Stimulated activated naive B cell treated with anti-CD40 and anti-IgM and Interleukin-4, amounts not matched to agents 10 μg/mL and 1 μg/mL and 100 μg/mL, for 72 hours (primary cell): ENCODE measurements at regions not wholly inside any gene's neighbourhood (a gene's known extent, or its start where the extent isn't known, plus 50 kb on each side); places are given as distances from the start of the nearest gene placed in this dataset.
"Not testable (repeated sequence)": the region's sequence is repeated elsewhere in the genome, so short reads cannot be mapped to it uniquely, and the experiment has no call there.

ENCODE experiments used
- ATAC-seq, 2 donors: fragments of 150-1000 bp; cut with Tn5 transposase; replicated peaks; 2 replicates each; pipeline ENCODE4 v1.10.0; 2021; ENCODE audit warnings: moderate library complexity in 1 of 2
- DNase-seq: peaks from one replicate; pipeline ENCODE4 v3.0.0; 2021
- H3K27ac Mint-ChIP-seq: one replicate; pipeline ENCODE4 v1.8.0; 2022; ENCODE audit warnings: mild to moderate bottlenecking, mixed read lengths
- H3K27me3 Mint-ChIP-seq, 2 donors: one replicate each; pipeline ENCODE4 v1.8.0; 2022; ENCODE audit warnings: mixed read lengths in 2 of 2
- H3K36me3 Mint-ChIP-seq, 2 donors: one replicate each; pipeline ENCODE4 v1.8.0; 2022; ENCODE audit warnings: mixed read lengths in 2 of 2, mild to moderate bottlenecking in 1 of 2
- H3K4me1 Mint-ChIP-seq, 2 donors: one replicate each; pipeline ENCODE4 v1.8.0; 2022; ENCODE audit warnings: mixed read lengths in 2 of 2, mild to moderate bottlenecking in 1 of 2
- H3K4me3 Mint-ChIP-seq, 2 donors: one replicate each; pipeline ENCODE4 v1.8.0; 2022; ENCODE audit warnings: mild to moderate bottlenecking in 2 of 2, mixed read lengths in 2 of 2, moderate library complexity in 1 of 2
- H3K9me3 Mint-ChIP-seq, 2 donors: one replicate each; pipeline ENCODE4 v1.8.0; 2022; ENCODE audit warnings: mixed read lengths in 2 of 2, mild to moderate bottlenecking in 1 of 2

DNA sequence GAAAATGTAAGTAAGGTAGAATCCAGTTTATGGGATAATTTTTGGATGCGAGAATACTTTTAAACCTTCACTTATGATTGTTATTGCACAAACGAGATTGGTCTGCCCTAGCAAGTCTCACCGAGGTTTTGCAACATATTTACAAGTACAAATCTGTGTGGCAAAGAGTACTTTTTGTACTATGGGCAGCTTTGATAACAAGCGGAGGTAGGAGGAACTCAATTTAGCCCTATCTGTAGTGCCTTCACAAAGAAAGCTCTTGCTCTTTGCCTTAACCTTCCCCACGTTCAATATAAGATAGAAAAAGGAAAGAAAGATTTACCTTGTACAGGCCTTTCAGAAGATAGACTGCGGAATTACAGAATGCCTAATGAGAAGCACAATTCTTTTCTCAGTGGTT is 77.5 kb upstream of the HIVEP1 start:
- H3K27me3 Mint-ChIP-seq, result no peaks in the 10 kb centered on the region
- H3K4me1 Mint-ChIP-seq, result peaks cover 0 to 3% of the 10 kb centered on the region in 2 donors
- no peak overlapping the region for H3K27ac Mint-ChIP-seq
- no peak overlapping the region for H3K4me3 Mint-ChIP-seq
- DNase-seq (no peak), ATAC-seq (no peak)
- H3K36me3 Mint-ChIP-seq, result no peaks in the 10 kb centered on the region
- no peaks in the 10 kb centered on the region for H3K9me3 Mint-ChIP-seq

DNA sequence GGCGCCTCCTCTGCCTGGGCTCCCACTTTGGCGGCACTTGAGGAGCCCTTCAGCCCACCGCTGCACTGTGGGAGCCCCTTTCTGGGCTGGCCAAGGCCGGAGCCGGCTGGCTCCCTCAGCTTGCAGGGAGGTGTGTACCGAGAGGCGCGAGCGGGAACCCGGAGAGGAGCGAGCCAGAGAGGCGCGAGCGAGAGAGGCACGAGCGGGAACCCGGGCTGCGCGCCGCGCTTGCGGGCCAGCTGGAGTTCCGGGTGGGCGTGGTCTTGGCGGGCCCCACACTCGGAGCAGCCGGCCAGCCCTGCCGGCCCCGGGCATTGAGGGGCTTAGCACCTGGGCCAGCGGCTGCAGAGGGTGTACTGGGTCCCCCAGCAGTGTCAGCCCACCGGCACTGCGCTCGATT is 79.2 kb upstream of the HIVEP1 start:
- not testable (repeated sequence) for H3K27me3 Mint-ChIP-seq, H3K4me1 Mint-ChIP-seq, H3K9me3 Mint-ChIP-seq, H3K27ac Mint-ChIP-seq, ATAC-seq, DNase-seq, H3K36me3 Mint-ChIP-seq, H3K4me3 Mint-ChIP-seq

DNA sequence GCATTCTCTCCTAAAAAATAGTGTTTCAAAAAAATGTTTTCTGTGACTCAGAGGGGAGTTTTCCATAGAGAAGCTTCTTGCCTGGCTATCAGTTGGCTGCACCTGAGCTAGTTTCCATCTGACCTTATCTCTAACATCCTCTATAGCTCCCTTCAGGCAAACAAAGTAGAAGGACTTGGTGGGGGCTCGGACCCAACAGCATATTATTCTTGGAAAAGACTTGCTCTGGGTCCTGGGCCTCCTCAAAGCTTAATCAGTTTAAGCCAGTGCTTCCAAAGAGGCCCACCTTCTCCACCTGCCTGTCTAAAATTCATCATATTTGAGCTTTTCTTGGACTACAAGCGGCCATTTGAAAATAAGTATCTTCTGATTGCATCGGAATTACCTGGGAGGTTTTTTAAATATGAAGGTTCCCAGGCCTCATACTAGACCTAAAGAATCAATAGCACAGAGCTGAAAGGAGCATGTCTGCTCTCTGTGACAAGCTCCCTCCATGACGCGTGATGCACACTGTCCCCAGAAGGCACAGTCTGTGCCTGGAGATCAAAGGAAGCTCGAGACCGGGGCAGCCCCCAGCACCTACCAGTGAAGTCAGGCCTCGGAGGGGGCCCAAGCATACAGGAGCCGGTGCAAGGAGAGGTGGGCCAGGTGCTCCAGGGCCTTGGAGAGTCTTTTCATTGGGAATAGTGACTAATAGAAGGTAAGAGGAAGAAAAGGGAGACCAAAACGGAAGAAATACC is 80.6 kb upstream of the HIVEP1 start:
- DNase-seq (no peak), ATAC-seq (no peak)
- Mint-ChIP-seq H3K4me1 (peaks cover 2 to 4% of the 10 kb centered on the region in 2 donors), H3K27me3 (peaks cover 4 to 6% of the 10 kb centered on the region in 2 donors), H3K36me3 (no peaks in the 10 kb centered on the region), H3K9me3 (no peaks in the 10 kb centered on the region), H3K27ac (no peak overlapping the region), H3K4me3 (no peak overlapping the region)

DNA sequence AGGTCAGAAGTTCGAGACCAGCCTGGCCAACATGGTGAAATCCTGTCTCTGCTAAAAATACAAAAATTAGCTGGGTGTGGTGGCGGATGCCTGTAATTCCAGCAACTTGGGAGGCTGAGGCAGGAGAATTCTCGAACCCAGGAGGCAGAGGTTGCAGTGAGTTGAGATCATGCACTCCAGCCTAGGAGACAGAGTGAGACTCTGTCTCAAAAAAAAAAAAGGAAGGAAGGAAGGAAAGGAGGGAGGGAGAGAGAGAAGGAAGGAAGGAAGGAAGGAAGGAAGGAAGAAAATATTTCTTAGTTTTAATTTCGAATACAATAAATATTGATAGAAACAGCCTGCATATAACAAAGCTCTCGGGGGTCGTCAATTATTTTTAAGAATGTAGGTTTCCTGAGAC is 81.3 kb upstream of the HIVEP1 start:
- peaks cover 7 to 12% of the 10 kb centered on the region in 2 donors for H3K27me3 Mint-ChIP-seq
- H3K36me3 Mint-ChIP-seq, ATAC-seq, H3K9me3 Mint-ChIP-seq, H3K4me1 Mint-ChIP-seq, H3K4me3 Mint-ChIP-seq, H3K27ac Mint-ChIP-seq, DNase-seq: not testable (repeated sequence)

DNA sequence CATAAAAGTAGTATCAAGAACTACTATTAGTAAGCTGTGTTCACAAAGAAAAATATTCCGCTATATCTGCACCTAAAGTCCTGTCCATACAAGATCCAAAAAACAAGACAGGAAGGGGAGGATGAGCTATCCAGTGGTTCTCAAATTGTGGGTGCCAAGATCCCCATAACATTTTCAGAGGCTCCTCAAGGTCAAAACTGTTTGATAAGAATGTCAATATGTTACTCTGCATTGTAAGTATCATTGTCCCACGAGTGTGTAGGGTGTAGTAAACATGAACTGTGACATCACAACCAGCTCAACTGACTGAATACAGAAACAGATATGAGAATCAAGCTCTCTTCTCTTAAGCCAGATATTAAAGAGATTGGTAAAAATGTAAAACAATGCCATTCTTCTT is 81.9 kb upstream of the HIVEP1 start:
- Mint-ChIP-seq H3K4me1 (peaks cover 5 to 6% of the 10 kb centered on the region in 2 donors), H3K9me3 (no peaks in the 10 kb centered on the region), H3K27me3 (peaks cover 10 to 15% of the 10 kb centered on the region in 2 donors), H3K4me3 (no peak overlapping the region), H3K27ac (no peak overlapping the region), H3K36me3 (no peaks in the 10 kb centered on the region)
- no peak for DNase-seq
- ATAC-seq, result no peak

DNA sequence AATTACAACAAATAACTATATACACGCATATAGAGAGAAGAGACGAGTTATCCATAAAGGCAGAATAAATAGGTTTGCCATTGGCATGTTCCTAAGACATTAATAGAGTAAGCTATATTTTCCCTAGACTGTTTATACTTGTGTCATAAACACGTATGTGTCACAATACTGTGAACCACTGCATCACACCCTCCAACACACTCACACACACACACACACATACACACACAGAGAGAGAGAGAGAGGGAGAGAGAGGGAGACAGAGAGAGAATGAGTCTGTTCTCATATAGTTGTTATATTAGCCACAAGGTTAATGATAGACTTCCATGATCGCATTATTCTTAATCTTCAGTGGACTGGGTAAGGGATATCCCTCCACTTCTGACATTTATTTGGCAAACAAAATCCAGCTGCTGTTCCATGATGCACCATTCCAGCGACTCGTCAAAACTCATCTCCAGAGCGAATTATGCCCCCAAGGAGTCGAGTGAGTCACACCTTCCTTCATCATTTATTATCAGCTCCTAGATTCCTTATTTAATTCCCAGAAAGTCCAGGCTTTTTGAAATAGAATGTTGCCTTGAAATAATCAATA is 82.8 kb upstream of the HIVEP1 start:
- Mint-ChIP-seq H3K36me3 (no peaks in the 10 kb centered on the region), H3K4me1 (peaks cover 5 to 6% of the 10 kb centered on the region in 2 donors), H3K9me3 (no peaks in the 10 kb centered on the region), H3K27me3 (peaks cover 10 to 15% of the 10 kb centered on the region in 2 donors), H3K4me3 (no peak overlapping the region), H3K27ac (no peak overlapping the region)
- no peak for ATAC-seq
- DNase-seq, result no peak

DNA sequence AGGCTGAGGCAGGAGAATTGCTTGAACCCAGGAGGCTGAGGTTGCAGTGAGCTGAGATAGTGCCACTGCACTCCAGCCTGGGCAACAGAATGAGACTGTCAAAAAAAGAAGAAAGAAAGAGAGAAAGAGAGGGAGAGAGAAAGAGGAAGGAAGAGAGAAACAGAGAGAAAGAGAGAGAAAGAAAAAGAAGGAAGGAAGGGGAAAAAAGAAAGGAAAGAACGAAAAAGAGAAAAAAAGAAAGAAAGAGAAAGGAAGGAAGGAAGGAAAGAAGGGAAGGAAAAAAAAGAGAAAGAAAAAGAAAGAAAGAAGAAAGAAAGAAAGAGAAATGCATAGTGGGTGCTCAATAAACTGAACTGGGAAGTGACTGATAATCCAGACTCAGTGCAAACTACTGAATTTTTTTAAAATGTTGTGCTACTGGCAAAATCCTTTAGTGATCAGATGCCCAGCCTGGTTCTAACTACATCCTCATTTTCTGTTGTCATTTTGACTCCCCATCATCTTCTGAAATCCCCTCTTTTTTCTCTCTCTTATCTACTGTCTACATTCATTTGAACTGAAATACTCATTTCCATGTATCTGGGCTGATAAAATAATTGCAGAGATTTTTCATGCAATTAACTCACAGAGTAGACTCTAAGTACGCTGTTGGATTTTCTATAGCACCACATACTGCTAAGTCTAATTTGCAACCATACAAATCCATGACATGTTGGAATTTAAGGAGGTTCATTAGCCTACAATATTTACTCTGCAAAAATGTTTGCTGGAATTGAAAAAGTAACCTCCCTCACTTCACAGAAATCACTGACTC is 85.3 kb upstream of the HIVEP1 start:
- DNase-seq (no peak), ATAC-seq (peak in 1 of 2 donors; percentile 29)
- Mint-ChIP-seq H3K4me1 (peaks cover 5 to 6% of the 10 kb centered on the region in 2 donors), H3K4me3 (no peak overlapping the region), H3K36me3 (no peaks in the 10 kb centered on the region), H3K27ac (no peak overlapping the region), H3K9me3 (no peaks in the 10 kb centered on the region), H3K27me3 (peaks cover 10 to 15% of the 10 kb centered on the region in 2 donors)

DNA sequence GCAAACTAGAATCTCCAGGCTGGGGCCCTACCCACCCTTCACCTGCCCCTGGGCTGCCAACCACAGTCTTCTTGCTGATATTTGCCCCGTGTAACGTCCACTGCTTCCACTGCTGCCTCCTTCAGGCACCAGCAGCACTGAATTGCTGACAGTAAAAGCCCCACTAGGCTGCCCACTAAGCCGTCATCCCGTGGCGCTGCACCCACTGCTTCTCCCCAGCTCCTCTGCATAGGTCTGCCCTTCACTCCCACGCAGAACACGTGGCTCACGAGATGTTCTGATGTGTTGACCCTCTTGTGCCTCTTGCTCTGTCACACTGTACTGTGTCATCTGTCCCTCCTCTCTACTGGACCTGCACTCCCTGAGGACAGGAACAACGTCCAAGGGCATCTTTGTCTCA is 86.3 kb upstream of the HIVEP1 start:
- no peaks in the 10 kb centered on the region for H3K36me3 Mint-ChIP-seq
- DNase-seq (no peak), ATAC-seq (no peak)
- H3K27me3 Mint-ChIP-seq, result peaks cover 10 to 15% of the 10 kb centered on the region in 2 donors
- no peak overlapping the region for H3K27ac Mint-ChIP-seq
- H3K9me3 Mint-ChIP-seq, result no peaks in the 10 kb centered on the region
- peaks cover 5 to 6% of the 10 kb centered on the region in 2 donors for H3K4me1 Mint-ChIP-seq
- H3K4me3 Mint-ChIP-seq, result no peak overlapping the region

DNA sequence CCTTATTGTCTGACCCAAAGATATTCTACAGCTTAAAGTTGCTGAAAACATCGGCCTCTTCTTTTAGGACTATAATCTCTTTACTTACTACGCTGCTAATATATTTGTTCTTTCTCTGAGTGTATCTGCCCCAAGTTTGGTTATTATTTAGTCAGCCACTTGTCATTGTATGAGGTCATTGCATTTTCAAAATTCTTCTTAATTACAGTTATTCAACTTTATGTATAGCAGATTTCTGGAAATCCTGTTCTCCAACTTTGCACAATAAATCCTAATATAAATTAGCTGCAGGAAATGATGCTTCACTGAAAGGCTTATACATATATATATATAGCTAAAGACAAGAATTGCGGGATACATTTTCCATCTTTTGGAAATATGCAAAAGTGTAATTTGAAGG is 88.5 kb upstream of the HIVEP1 start:
- no peak overlapping the region for H3K4me3 Mint-ChIP-seq
- DNase-seq, result no peak
- peaks cover 6 to 7% of the 10 kb centered on the region in 2 donors for H3K4me1 Mint-ChIP-seq
- no peak for ATAC-seq
- no peaks in the 10 kb centered on the region for H3K9me3 Mint-ChIP-seq
- no peak overlapping the region for H3K27ac Mint-ChIP-seq
- H3K36me3 Mint-ChIP-seq, result no peaks in the 10 kb centered on the region
- peaks cover 5 to 15% of the 10 kb centered on the region in 2 donors for H3K27me3 Mint-ChIP-seq

DNA sequence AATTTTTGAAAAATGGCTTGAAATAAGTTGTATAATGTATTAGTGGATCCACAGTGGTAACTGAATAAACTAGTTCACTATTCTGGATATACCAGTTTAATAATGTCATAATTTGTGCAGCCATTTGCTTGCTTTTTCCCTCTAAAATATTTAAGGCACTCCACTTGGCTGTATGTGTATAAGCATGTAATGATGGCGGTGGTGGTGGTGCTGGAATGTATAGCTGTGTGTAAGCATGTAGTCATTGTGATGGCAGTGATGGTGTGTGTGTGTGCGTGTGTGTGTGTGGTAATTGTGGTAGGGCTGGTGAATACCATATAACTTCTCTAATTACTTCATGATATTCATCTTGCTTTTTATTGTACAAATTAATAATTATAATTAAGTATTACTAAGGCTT is 89.2 kb upstream of the HIVEP1 start:
- H3K27me3 Mint-ChIP-seq, result peaks cover 5 to 15% of the 10 kb centered on the region in 2 donors
- no peak overlapping the region for H3K4me3 Mint-ChIP-seq
- H3K27ac Mint-ChIP-seq, result no peak overlapping the region

DNA sequence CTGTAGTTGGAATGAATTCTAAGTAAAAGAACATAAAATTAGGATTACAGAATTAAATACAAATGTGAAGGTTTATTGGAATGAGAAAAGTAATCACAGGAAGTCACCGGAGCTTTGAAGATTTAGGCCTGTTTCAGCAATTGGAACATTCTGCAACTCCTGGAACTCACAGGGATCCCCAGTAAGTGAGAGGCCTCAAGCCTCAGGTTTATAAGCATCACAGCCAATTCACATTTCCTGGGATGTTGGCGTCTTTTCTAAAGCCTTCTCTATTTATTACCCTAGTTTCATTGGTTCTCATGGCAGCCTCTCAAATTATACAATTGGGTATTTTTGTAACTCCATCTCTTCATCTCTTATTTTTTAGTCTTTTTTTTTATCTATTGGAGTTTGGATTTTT is 90.4 kb upstream of the HIVEP1 start:
- Mint-ChIP-seq H3K9me3 (no peaks in the 10 kb centered on the region), H3K4me1 (peaks cover 5 to 7% of the 10 kb centered on the region in 2 donors), H3K27me3 (peaks cover 5 to 13% of the 10 kb centered on the region in 2 donors), H3K27ac (no peak overlapping the region), H3K4me3 (no peak overlapping the region), H3K36me3 (no peaks in the 10 kb centered on the region)
- ATAC-seq (no peak), DNase-seq (no peak)

More for the DNA sequence above, 89.2 kb upstream of the HIVEP1 start:
- ATAC-seq (no peak), DNase-seq (no peak)
- no peaks in the 10 kb centered on the region for H3K9me3 Mint-ChIP-seq
- no peaks in the 10 kb centered on the region for H3K36me3 Mint-ChIP-seq
- H3K4me1 Mint-ChIP-seq, result peaks cover 6 to 7% of the 10 kb centered on the region in 2 donors

DNA sequence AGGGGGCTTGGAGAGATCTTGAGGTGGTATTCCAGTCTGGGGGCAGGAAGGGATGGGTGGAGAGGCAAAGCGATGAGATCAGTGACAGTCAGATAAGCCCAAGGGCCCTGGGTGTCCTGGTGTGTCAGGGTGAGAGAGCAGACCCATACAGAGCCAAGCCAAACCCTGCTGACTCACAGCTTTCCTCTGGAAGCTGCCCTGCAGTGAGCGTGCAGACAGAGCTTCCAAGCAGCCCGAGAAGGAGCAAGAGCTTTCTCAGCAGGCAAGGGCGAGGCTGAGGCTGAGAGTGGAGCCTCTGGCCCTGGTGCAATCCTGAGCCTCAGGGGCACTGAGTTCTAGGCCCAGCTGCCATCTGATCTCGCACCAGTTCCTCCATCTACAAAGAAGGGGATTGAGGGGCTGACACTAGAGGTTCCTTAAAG is 91.1 kb upstream of the HIVEP1 start:
- Mint-ChIP-seq H3K4me1 (peaks cover 0 to 4% of the 10 kb centered on the region in 2 donors), H3K36me3 (no peaks in the 10 kb centered on the region), H3K27me3 (peaks cover 5% of the 10 kb centered on the region in 2 donors), H3K9me3 (no peaks in the 10 kb centered on the region), H3K4me3 (no peak overlapping the region), H3K27ac (no peak overlapping the region)
- no peak for ATAC-seq
- no peak for DNase-seq

DNA sequence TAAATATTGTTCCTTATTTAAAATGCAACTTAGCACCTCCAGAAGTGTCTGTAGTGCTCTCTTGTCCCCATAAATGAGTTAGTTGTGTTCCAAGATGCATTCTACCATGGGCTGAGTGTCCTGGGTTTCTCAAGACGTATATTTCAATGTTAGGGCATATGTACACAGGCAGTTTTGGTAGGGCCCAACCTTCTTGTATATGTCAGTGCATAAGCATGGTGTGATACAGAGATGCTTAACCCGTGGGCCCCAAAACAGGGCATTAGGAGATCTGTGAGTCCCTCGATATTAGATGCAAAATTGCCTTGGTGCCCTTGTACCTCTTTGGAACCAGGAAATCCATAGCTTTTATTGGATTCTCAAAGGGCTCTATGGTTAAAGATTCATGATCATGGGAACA is 91.5 kb upstream of the HIVEP1 start:
- H3K27ac Mint-ChIP-seq, result no peak overlapping the region
- H3K9me3 Mint-ChIP-seq, result no peaks in the 10 kb centered on the region
- H3K4me3 Mint-ChIP-seq, result no peak overlapping the region
- DNase-seq (no peak), ATAC-seq (no peak)
- H3K27me3 Mint-ChIP-seq, result peaks cover under 1% of the 10 kb centered on the region in 2 donors
- H3K36me3 Mint-ChIP-seq, result no peaks in the 10 kb centered on the region
- H3K4me1 Mint-ChIP-seq, result peaks cover 0 to 1% of the 10 kb centered on the region in 2 donors

DNA sequence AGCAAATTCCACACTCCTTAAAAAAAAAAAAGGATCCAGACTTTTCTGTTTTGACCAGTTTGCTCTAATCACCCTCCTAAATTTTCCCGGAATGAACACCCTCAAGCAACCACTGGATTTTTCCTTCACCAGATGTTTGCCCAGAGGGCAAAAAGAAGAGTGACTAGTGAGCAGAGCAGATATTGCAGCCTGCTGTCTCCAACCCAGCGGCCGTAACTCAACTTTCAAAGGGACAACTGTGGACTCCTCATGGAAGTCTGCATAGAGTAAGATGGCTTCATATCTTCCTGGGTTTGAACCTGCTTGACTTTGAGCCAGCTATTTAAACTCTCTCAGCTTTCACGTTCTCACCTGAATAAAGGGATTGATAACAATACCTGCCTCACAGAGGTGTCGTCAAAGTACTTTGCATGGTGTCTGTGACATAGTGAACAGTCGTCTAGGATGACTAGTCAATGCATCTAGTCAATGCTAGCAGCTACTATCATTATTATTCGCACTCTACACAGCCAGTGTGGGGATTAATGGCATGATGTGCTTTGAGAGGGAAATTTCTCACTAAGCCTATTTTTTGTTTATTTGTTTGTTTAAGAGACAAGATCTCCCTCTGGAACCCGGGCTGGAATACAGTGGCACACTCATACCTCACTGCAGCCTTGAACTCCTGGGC is 92.2 kb upstream of the HIVEP1 start:
- no peak for DNase-seq

More for the DNA sequence above, 92.2 kb upstream of the HIVEP1 start:
- ATAC-seq, result no peak
- H3K9me3 Mint-ChIP-seq, result no peaks in the 10 kb centered on the region
- no peak overlapping the region for H3K27ac Mint-ChIP-seq
- peaks cover 0 to 1% of the 10 kb centered on the region in 2 donors for H3K4me1 Mint-ChIP-seq
- H3K4me3 Mint-ChIP-seq, result no peak overlapping the region
- H3K36me3 Mint-ChIP-seq, result no peaks in the 10 kb centered on the region
- H3K27me3 Mint-ChIP-seq, result no peaks in the 10 kb centered on the region
